Fibroblast of lung (primary cell): ENCODE measurements at regions not wholly inside any gene's neighbourhood (a gene's known extent, or its start where the extent isn't known, plus 50 kb on each side); places are given as distances from the start of the nearest gene placed in this dataset.

Source experiments
- EZH2 ChIP-seq: IDR thresholded peaks from 2 replicates; pipeline ENCODE4 v1.5.1; 2012; ENCODE audit warnings: low read length, control low read depth, mild to moderate bottlenecking; ENCODE audit errors: missing control alignments
- TF ChIP-seq, protein P1 (sequence below), 2 donors: IDR thresholded peaks in 1 of 2; conservative IDR thresholded peaks in 1 of 2; 1 replicate in 1 of 2; 2 replicates in 1 of 2; pipeline ENCODE4 v1.5.1; 2011 to 2012; ENCODE audit warnings: low read length in 2 of 2, control low read depth in 1 of 2, inconsistent platforms in 1 of 2, low read depth in 1 of 2, mild to moderate bottlenecking in 1 of 2

DNA sequence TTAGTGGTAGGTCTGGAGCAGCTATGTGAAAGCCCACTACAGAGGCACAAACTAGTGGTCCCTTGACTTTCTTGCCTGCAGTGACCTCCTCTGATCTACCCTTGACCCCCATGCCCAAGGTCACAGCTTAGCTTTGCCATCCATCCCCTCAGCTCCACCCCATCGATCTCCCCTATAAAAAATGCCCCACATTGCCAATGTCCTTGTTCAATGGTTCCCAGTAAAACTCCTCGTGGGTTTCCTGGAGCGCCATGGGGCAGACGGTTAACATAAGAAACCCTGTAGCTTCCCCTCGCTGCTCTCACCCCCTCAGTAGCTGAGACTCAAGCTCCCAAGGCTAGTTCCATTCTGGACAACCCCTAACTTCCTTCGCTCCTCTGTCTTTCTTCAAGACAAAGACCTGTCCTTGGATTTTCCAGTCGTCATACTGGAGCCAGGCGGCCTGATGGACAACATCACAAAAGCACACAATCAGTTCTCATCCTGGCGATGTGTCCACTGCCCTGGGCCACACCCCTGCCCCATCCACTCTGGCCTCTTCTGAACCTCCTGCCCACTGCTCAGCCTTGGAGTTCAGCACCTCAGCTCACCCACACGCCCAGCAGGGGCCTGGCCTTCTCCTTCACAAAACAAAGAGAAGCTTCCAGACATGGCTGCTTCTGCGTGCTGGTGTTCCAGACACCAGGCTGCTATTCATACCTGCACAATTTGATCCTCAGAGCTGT, 1429.3 kb downstream of the BRD1 start:
- TF ChIP-seq, protein P1, sequence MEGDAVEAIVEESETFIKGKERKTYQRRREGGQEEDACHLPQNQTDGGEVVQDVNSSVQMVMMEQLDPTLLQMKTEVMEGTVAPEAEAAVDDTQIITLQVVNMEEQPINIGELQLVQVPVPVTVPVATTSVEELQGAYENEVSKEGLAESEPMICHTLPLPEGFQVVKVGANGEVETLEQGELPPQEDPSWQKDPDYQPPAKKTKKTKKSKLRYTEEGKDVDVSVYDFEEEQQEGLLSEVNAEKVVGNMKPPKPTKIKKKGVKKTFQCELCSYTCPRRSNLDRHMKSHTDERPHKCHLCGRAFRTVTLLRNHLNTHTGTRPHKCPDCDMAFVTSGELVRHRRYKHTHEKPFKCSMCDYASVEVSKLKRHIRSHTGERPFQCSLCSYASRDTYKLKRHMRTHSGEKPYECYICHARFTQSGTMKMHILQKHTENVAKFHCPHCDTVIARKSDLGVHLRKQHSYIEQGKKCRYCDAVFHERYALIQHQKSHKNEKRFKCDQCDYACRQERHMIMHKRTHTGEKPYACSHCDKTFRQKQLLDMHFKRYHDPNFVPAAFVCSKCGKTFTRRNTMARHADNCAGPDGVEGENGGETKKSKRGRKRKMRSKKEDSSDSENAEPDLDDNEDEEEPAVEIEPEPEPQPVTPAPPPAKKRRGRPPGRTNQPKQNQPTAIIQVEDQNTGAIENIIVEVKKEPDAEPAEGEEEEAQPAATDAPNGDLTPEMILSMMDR (conservative IDR thresholded peaks at IDR 0.05 in 1 of 2, IDR thresholded peaks at IDR 0.05 in 1 of 2; ENCODE audit: low read depth in 1 of 2, low read length in 2 of 2), result no peak
- no peak for TF ChIP-seq EZH2
